NOMO-1 (cell line): ENCODE measurements at regions not wholly inside any gene's neighbourhood (a gene's known extent, or its start where the extent isn't known, plus 50 kb on each side); places are given as distances from the start of the nearest gene placed in this dataset.

Source experiments
- DNase-seq, 2 experiments: peaks; one replicate each; lab custom pipeline; 2025; ENCODE audit not compliant: unreplicated experiment in 2 of 2; lab: John Stamatoyannopoulos, UW

DNA sequence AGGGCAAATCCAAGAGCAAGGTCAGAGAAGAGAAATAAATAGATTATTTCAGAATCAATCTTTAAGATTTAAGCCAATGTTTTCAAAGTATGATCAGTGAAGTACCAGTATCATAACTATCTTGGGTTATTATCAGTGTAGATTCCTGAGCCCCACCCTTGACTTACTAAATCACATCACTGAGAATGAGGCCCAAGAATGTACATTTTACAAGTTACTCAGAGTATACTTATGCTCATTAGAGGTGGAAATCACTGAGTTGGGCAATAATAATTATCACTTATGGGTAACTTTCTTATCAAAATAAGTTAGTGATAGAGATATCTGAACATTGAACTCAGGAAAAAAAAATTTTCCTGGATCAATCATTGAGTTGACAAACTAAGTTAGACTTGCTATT lies 121.6 kb upstream of the NOCT start:
- no peak for DNase-seq

GRCh38 chr4:138892483-138893407 lies 122.8 kb upstream of the NOCT start:
- DNase-seq, result no peak

DNA sequence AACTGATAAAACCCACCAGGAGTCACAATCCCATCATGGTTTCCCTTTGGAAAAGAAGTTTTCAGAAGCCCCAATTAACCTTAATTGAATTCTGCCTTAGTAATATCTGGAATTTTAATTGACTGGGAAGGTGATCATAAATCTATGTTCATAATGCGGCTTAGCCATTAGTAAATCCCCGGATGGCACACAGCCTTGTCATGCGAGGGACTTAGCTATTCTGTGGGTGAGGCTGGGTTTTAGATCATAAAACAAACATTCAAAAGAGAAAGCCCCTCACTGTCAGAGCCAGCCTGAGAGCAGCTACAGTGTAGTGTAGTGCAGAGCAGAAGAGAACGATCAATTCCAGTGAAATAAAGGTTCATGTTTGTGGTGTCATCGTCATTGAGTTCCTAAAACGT lies 124.0 kb upstream of the NOCT start:
- no peak for DNase-seq

- no peak for DNase-seq
These were observed 124.5 kb upstream of the NOCT start for GRCh38 chr4:138890891-138891570.

GRCh38 chr4:138889216-138889615 lies 126.4 kb upstream of the NOCT start:
- DNase-seq, result no peak

DNA sequence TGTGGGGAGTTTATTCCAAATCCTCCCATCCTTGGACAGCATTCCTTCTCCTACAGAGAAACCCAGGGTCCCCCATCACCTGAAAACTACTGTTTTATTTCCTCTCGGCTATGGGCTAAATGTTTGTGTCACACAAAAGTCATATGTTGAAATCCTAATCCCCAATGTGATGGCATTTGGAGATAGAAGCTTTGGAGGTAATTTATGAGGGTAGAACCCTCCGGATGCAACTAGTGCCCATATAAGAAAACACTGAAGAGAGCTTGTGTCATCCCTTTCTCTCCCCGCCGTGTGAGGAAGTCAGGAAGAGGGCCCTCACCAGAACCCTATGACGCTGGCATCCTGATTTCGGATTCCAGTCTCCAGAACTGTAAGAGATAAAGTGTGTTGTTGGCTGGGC lies 127.8 kb upstream of the NOCT start:
- DNase-seq, result no peak

GRCh38 chr4:138887341-138887740 lies 128.2 kb upstream of the NOCT start:
- no peak for DNase-seq

DNA sequence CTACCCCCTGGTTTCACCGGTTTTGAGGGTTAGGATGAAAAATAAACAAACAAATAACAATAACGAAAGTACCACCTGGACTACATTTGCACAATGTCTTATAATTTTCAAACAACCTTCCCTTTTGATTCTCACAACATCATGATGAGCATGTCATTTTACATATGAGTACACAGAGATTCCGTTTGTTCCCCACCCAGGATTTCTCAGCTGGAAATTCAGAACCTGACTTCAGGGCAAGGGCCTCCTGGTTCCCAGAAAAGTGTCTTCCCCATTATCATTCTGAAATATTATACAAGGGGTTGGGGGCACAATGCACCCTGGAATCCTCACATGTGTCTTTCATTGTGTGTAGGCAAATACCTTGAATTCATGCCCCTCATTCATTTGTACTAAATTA lies 135.8 kb upstream of the NOCT start:
- no peak for DNase-seq

DNA sequence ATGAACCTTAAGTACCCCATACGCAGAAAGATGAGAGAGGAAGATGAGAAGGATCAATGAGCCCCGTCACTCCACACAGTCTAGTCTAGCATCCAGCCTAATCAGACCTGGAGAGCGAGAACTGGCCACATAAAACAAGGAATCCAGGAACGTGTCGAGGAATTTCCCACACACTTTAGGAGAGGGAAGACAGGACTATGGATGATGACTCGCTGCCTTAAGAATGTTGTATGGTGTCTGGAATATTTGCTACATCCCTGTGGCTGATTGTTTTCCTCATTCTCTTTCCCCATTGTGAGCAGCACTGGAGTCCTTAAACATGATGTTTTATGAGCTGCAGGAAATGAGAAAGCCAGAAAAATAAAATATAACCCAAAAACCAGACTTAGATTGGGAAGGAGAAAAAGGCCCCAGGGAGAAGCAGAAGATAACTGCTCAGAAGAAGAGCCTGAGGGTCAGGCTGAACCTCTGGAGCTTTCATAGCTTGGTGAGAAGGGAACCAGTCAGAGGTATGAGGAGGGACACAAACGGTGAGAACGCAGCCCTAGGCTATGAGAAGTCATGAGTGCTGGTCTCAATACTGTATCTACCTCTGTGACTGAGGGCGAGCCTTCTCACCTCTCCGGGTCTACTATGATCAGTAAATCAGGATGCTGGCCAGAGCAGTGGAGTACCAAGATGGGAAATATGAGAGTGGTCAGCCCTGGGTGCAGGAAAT lies 139.5 kb upstream of the NOCT start:
- DNase-seq, result no peak

- DNase-seq, result no peak
These were observed 144.1 kb upstream of the NOCT start for GRCh38 chr4:138871555-138871875.

DNA sequence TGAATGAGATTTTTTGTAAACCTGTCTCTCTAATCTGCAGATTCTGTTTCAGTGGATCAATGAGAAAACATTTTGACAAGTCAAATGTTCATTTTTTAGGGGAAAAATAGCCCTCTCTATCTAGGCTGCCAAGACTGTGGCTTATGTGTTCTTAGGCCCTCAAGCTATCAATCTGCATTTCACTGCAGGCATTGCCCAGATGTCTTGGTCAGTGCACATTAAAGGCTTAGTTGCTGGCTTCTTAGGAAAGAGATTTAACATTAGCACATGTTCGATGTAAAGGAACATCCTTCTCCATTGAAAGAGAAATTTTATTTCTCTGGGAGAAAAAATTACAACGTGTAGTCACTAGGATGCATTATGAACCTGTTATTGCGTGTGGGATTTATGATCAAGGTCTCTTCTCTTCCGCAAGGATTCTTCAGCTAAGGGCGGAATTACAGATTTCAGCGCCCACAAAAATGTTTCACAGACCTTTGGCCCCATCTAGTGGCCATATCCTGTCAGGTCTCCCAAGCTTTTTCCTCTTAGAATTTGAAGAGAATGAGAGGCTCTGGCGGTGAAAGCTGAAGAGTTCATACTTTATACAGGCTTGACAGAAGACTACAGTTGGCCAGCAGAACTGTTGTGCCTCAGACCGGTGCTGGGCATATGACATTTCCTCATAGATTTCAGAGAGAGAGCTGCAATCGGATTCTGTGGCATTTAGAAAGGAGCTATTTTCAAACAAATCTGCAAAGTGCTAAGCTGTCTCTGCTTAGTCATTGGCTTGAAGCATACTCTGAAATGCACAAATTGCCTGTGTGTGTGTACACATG lies 144.6 kb upstream of the NOCT start:
- peak; percentile 52 to 59 for DNase-seq

- no peak for DNase-seq
These were observed 145.9 kb upstream of the NOCT start for GRCh38 chr4:138869631-138870030.

DNA sequence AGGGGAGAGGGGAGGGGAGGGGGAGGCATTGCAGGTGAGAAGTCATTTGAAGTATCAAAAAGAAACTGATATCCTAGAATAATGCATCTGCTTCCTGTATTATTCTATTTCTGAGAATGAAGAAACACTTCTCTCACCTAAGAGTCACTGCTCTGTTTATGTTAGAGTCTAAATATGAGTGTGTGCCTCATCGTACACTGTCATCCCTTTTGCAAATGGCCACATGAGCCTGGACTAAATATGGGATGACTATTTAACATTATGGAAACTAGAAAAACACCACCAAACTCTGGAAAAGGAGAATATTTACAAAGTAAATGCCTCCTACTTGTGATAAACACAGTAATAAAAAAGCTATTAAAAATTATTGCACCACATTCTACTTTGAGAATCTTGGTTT lies 146.4 kb upstream of the NOCT start:
- DNase-seq, result no peak

DNA sequence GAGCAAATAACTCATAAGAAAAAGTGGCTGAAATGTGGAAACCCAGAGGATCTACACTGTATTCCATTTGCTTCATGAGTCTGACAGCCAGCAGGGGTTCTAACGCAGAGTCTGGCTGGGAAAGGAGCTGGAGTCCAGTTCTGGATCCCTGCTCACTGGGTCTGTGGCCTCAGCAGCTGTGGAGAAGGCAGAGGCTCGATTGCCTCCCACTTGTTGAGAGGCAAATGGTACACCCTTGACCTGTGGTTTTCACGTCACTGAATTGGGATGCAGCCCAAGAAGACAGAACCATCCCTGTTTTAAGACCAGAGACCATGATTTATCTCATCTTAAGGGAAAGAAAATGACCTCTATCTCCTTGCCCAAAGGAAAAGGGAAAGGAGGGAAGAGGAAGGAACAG lies 147.0 kb upstream of the NOCT start:
- DNase-seq, result no peak

DNA sequence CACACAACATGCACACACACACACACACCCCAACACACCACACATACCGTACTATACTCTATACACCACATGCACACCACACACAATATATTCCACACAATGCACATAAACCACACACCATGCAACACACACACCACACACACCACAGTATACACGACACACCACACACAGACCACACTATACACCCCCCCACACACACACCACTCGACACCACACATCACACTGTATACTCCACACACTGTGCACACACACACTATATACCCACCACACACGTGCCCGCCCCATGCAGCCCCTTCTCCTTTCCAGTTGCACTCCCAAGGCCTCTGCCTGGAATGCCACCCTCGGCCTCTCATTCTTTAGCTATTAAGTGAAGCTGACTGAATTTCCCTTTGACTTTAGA lies 148.2 kb upstream of the NOCT start:
- no peak for DNase-seq

DNA sequence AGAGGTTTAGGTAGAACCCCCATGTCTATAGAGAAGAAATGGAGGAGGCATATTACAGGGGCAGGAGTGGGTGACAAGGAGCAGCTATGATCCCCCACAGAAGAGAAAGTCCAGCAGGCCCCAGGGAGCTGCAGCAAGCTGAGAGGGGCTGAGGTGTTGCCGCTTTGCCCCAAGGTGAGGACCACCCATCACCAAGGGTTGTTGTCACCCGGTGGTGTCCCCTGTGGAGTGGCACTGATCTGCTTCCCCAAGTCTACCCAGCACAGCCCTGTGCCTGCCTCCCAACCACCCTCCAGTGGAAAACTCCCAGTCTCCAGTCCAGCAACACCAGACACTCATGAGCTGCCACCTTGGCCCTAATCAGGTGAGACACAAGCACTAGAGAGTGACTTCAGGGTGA lies 149.3 kb upstream of the NOCT start:
- DNase-seq, result no peak

DNA sequence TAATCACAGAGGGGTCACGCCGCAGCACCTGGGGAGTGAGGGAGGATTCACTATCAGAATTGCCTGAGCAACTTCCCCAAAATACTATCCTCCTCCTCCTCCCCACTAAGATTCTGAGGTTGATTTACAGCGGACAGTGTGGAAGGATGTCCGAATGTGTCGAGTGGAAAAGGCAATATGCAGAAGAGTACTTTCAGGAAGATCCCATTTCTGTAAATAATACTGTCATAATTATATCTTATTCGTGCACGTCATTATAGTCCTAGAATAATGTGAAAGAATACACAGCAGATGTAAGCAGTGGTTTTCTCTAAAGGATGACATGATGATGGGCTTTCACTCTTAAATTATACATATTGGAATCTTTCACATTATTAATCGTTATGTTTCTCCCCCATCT lies 149.8 kb upstream of the NOCT start:
- no peak for DNase-seq

DNA sequence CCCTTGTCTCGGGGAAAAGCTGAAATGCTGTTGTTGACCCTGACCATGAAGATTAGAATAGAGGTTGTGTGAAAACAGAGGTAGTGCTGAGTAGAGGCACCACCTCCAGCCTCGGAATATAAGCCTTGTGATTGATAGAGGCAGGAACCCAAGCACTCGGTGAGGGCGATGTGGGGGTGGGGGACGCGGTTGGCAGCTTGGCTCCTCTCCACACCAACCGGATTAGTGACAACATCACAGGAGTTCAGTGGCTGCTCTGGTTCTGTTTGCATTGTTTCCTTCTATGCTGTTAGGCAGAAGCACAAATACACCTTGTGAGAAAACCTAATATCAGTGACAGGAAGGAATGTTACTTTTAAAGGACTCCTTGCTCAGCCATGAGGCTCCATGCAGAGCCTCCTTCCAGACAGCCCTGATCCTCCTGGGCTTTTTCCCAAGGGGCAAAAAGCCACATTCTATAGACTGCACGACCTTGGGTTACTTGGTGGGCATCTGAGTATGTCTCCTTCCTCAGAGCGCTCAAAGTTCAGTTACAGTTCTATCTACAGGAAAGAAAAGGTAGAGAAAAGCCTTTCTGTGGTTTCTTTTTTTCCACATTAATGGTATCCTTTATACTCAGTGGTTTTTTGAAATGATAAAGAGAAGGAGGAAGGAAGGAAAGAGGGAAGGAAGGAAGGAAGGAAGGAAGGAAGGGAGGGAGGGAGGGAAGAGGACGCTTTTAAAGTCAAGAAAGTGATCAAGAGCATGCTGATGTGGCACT lies 150.4 kb upstream of the NOCT start:
- no peak for DNase-seq

GRCh38 chr4:138863160-138863559 lies 152.4 kb upstream of the NOCT start:
- DNase-seq, result no peak

- no peak for DNase-seq
These were observed 154.4 kb upstream of the NOCT start for GRCh38 chr4:138861135-138861534.
